ENCODE measurements at regions not wholly inside any gene's neighbourhood (a gene's known extent, or its start where the extent isn't known, plus 50 kb on each side); places are given as distances from the start of the nearest gene placed in this dataset.

DNA sequence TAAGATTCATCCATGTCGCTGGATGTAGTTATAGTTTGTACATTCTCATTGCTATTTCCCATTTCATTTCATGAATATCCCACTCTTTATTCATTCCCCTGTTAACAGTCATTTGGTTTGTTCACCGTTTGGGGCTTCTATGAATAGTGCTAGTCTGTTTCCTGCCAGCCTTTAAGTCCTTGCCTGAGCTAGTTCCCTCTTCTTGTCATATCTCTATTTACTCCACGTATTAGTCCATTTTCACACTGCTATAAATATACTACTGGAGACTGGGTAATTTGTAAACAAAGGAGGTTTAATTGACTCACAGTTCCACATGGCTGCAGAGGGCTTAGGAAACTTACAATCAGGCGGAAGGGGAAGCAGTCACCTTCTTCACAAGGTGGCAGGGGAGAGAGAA is 56.2 kb downstream of the PLCE1 start:
- Histone ChIP-seq H3K9ac (ENCODE audit: low read length) (no peak overlapping the region), H3K79me2 (ENCODE audit: insufficient read depth, low read length) (no peaks in the 10 kb centered on the region), H3K9me2 (replicated peaks; ENCODE audit: insufficient read depth, low read length) (0 out of 2 replicates have a peak, but pooled peaks cover 3% of the 10 kb centered on the region), H2AFZ (ENCODE audit: low read depth, low read length, severe bottlenecking) (no peak overlapping the region), H4K20me1 (ENCODE audit: low read depth, low read length) (no peaks in the 10 kb centered on the region), H3K4me3 (ENCODE audit: insufficient read depth, low read length, poor library complexity, severe bottlenecking) (no peak overlapping the region), H3F3A (ENCODE audit: insufficient read depth) (no peaks in the 10 kb centered on the region), H3K27ac (ENCODE audit: low read depth, low read length) (no peak overlapping the region), H3K4me2 (ENCODE audit: low read depth, low read length, poor library complexity, severe bottlenecking) (no peak overlapping the region), H3K36me3 (ENCODE audit: low read length) (no peaks in the 10 kb centered on the region), H3K27me3 (ENCODE audit: low read length) (no peaks in the 10 kb centered on the region), H3K9me3 (ENCODE audit: insufficient read depth, low read length) (no peaks in the 10 kb centered on the region)
- TF ChIP-seq EZH2phosphoT487 (conservative IDR thresholded peaks at IDR 0.05; ENCODE audit: low read length), result no peak
- TF ChIP-seq CTCF (IDR thresholded peaks at IDR 0.05; ENCODE audit: insufficient read depth, low read length, poor library complexity, severe bottlenecking), result no peak

- H3K79me2 ChIP-seq (ENCODE audit: insufficient read depth, low read length), result no peaks in the 10 kb centered on the region
- H3K9ac ChIP-seq (ENCODE audit: low read length), result no peak overlapping the region
- no peaks in the 10 kb centered on the region for H3K9me3 ChIP-seq (ENCODE audit: insufficient read depth, low read length)
- no peak overlapping the region for H3K27ac ChIP-seq (ENCODE audit: low read depth, low read length)
- no peak overlapping the region for H2AFZ ChIP-seq (ENCODE audit: low read depth, low read length, severe bottlenecking)
- H3F3A ChIP-seq (ENCODE audit: insufficient read depth), result no peaks in the 10 kb centered on the region
- H4K20me1 ChIP-seq (ENCODE audit: low read depth, low read length), result no peaks in the 10 kb centered on the region
- no peak overlapping the region for H3K4me2 ChIP-seq (ENCODE audit: low read depth, low read length, poor library complexity, severe bottlenecking)
- no peak overlapping the region for H3K4me3 ChIP-seq (ENCODE audit: insufficient read depth, low read length, poor library complexity, severe bottlenecking)
- H3K27me3 ChIP-seq (ENCODE audit: low read length), result no peaks in the 10 kb centered on the region
- H3K36me3 ChIP-seq (ENCODE audit: low read length), result no peaks in the 10 kb centered on the region
- 0 out of 2 replicates have a peak, but pooled peaks cover 3% of the 10 kb centered on the region for H3K9me2 ChIP-seq (replicated peaks; ENCODE audit: insufficient read depth, low read length)
- TF ChIP-seq EZH2phosphoT487 (conservative IDR thresholded peaks at IDR 0.05; ENCODE audit: low read length), result no peak
- TF ChIP-seq CTCF (IDR thresholded peaks at IDR 0.05; ENCODE audit: insufficient read depth, low read length, poor library complexity, severe bottlenecking), result no peak
Measured at GRCh38 chr10:94052281-94052680, 58.5 kb downstream of the PLCE1 start.

DNA sequence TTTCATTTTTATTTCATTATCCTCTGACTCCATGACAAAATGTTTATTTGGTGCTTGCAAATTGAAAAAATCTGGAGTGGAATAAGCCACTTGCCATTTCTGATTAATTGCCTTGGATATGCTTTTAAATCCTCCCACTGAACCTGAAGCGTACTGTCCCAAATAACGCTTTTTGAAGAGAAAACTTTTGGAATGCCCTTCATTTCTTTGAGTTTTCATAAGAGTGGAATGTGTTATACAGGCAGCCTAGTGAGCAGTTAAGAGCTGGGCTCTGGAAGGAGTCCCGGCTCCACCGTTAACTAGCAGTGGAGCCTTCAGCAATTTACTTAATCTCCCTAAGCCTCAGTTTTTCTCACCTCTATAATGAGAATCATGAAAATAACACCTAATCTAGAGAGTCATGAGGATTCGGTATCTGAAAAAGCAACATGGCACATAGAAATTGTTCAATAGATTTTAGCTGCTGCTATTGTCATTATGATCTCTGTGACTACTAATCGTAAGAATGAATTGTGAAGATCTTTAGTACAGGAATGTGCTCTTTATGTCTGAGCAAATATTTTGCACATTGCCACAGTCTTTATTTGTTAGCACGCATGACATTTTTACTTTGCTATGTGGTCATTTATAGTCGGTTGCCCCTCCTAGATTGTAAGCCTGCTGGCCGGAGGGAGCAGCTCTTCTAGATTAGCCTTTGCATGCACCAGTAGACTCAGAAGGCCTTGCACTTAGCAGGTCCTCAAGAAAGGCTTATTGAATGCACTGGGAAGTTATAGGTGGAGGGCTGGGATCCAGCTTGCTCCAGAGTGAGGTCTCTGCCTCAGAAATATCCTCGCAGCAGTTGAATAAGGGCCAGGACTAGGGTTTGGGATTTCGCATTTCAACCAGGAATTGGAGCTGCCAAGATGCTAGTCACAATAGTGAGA is 59.4 kb downstream of the PLCE1 start:
- no peak overlapping the region for H3K4me2 ChIP-seq (ENCODE audit: low read depth, low read length, poor library complexity, severe bottlenecking)
- H3K9ac ChIP-seq (ENCODE audit: low read length), result no peak overlapping the region
- no peaks in the 10 kb centered on the region for H3K27me3 ChIP-seq (ENCODE audit: low read length)
- no peaks in the 10 kb centered on the region for H3K79me2 ChIP-seq (ENCODE audit: insufficient read depth, low read length)
- 0 out of 2 replicates have a peak, but pooled peaks cover 3% of the 10 kb centered on the region for H3K9me2 ChIP-seq (replicated peaks; ENCODE audit: insufficient read depth, low read length)
- H3K36me3 ChIP-seq (ENCODE audit: low read length), result no peaks in the 10 kb centered on the region
- H3K27ac ChIP-seq (ENCODE audit: low read depth, low read length), result no peak overlapping the region
- no peak overlapping the region for H2AFZ ChIP-seq (ENCODE audit: low read depth, low read length, severe bottlenecking)
- no peak for TF ChIP-seq EZH2phosphoT487 (conservative IDR thresholded peaks at IDR 0.05; ENCODE audit: low read length)
- no peak for TF ChIP-seq CTCF (IDR thresholded peaks at IDR 0.05; ENCODE audit: insufficient read depth, low read length, poor library complexity, severe bottlenecking)
- no peaks in the 10 kb centered on the region for H4K20me1 ChIP-seq (ENCODE audit: low read depth, low read length)
- no peak overlapping the region for H3K4me3 ChIP-seq (ENCODE audit: insufficient read depth, low read length, poor library complexity, severe bottlenecking)
- H3K9me3 ChIP-seq (ENCODE audit: insufficient read depth, low read length), result no peaks in the 10 kb centered on the region
- H3F3A ChIP-seq (ENCODE audit: insufficient read depth), result no peaks in the 10 kb centered on the region
